ENCODE measurements at regions not wholly inside any gene's neighbourhood (a gene's known extent, or its start where the extent isn't known, plus 50 kb on each side); places are given as distances from the start of the nearest gene placed in this dataset.
"Not testable (repeated sequence)": the region's sequence is repeated elsewhere in the genome, so short reads cannot be mapped to it uniquely, and the experiment has no call there.

- no peak for DNase-seq (ENCODE audit: low read depth)
- no peak for TF ChIP-seq MYC (IDR thresholded peaks at IDR 0.05; ENCODE audit: low read depth, low read length)
- no peak for TF ChIP-seq MAX (IDR thresholded peaks at IDR 0.05; ENCODE audit: low read depth, low read length)
- no peak for TF ChIP-seq CTCF (IDR thresholded peaks at IDR 0.05; ENCODE audit: low read depth, low read length)
- no peak for TF ChIP-seq POLR2A (IDR thresholded peaks at IDR 0.05; ENCODE audit: extremely low read depth, insufficient read length)
- no peak overlapping the region for H3K4me3 ChIP-seq (ENCODE audit: low read depth, low read length)
Measured at GRCh38 chr13:83452292-83452950, 429.9 kb downstream of the SLITRK1 start.

GRCh38 chr13:83450591-83450990, 431.7 kb downstream of the SLITRK1 start:
- DNase-seq (ENCODE audit: low read depth), result no peak
- TF ChIP-seq MYC (IDR thresholded peaks at IDR 0.05; ENCODE audit: low read depth, low read length) (no peak), POLR2A (IDR thresholded peaks at IDR 0.05; ENCODE audit: extremely low read depth, insufficient read length) (no peak), CTCF (IDR thresholded peaks at IDR 0.05; ENCODE audit: low read depth, low read length) (no peak), MAX (IDR thresholded peaks at IDR 0.05; ENCODE audit: low read depth, low read length) (no peak)
- no peak overlapping the region for H3K4me3 ChIP-seq (ENCODE audit: low read depth, low read length)

GRCh38 chr13:83449668-83450395, 432.4 kb downstream of the SLITRK1 start:
- no peak for DNase-seq (ENCODE audit: low read depth)
- TF ChIP-seq MYC (IDR thresholded peaks at IDR 0.05; ENCODE audit: low read depth, low read length) (no peak), CTCF (IDR thresholded peaks at IDR 0.05; ENCODE audit: low read depth, low read length) (no peak), MAX (IDR thresholded peaks at IDR 0.05; ENCODE audit: low read depth, low read length) (no peak), POLR2A (IDR thresholded peaks at IDR 0.05; ENCODE audit: extremely low read depth, insufficient read length) (no peak)
- H3K4me3 ChIP-seq (ENCODE audit: low read depth, low read length), result no peak overlapping the region

GRCh38 chr13:83440465-83440864, 441.8 kb downstream of the SLITRK1 start:
- no peak for TF ChIP-seq MAX (IDR thresholded peaks at IDR 0.05; ENCODE audit: low read depth, low read length)
- no peak for TF ChIP-seq POLR2A (IDR thresholded peaks at IDR 0.05; ENCODE audit: extremely low read depth, insufficient read length)
- no peak for TF ChIP-seq MYC (IDR thresholded peaks at IDR 0.05; ENCODE audit: low read depth, low read length)
- no peak for TF ChIP-seq CTCF (IDR thresholded peaks at IDR 0.05; ENCODE audit: low read depth, low read length)
- no peak overlapping the region for H3K4me3 ChIP-seq (ENCODE audit: low read depth, low read length)
- no peak for DNase-seq (ENCODE audit: low read depth)

GRCh38 chr13:83439464-83439863, 442.8 kb downstream of the SLITRK1 start:
- not testable (repeated sequence) for DNase-seq (ENCODE audit: low read depth); H3K4me3 ChIP-seq (ENCODE audit: low read depth, low read length)

- no peak for DNase-seq (ENCODE audit: low read depth)
- H3K4me3 ChIP-seq (ENCODE audit: low read depth, low read length), result no peak overlapping the region
- no peak for TF ChIP-seq MAX (IDR thresholded peaks at IDR 0.05; ENCODE audit: low read depth, low read length)
- no peak for TF ChIP-seq POLR2A (IDR thresholded peaks at IDR 0.05; ENCODE audit: extremely low read depth, insufficient read length)
- TF ChIP-seq MYC (IDR thresholded peaks at IDR 0.05; ENCODE audit: low read depth, low read length), result no peak
- TF ChIP-seq CTCF (IDR thresholded peaks at IDR 0.05; ENCODE audit: low read depth, low read length), result no peak
Measured at GRCh38 chr13:83423861-83424260, 458.4 kb downstream of the SLITRK1 start.
